ENCODE measurements at regions not wholly inside any gene's neighbourhood (a gene's known extent, or its start where the extent isn't known, plus 50 kb on each side); places are given as distances from the start of the nearest gene placed in this dataset.

DNA sequence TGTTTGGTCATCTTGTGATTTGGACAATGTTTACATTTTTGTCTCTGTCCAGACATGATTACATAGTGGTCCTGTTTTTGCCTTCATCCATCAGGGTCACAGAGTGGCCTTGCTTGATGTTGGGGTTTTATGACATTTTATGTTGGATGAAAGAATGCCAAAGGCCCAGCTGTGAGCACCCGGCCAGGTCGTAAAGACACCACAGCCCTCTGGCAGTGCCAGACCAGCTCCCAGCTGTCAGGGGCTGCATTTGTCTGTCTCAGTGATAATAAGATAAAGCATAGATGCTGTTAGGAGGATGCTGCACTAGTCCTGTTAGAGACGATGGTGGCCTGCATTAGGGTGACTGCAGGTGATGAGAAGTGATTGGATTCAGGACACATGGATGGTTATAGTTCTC is 117.5 kb downstream of the FAM174B start:
- TF ChIP-seq, protein P1, sequence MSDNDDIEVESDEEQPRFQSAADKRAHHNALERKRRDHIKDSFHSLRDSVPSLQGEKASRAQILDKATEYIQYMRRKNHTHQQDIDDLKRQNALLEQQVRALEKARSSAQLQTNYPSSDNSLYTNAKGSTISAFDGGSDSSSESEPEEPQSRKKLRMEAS (IDR thresholded peaks at IDR 0.05; ENCODE audit: low read depth, low read length): no peak
- TF ChIP-seq MYC (IDR thresholded peaks at IDR 0.05; ENCODE audit: low read depth, low read length): no peak
- TF ChIP-seq, protein P2, sequence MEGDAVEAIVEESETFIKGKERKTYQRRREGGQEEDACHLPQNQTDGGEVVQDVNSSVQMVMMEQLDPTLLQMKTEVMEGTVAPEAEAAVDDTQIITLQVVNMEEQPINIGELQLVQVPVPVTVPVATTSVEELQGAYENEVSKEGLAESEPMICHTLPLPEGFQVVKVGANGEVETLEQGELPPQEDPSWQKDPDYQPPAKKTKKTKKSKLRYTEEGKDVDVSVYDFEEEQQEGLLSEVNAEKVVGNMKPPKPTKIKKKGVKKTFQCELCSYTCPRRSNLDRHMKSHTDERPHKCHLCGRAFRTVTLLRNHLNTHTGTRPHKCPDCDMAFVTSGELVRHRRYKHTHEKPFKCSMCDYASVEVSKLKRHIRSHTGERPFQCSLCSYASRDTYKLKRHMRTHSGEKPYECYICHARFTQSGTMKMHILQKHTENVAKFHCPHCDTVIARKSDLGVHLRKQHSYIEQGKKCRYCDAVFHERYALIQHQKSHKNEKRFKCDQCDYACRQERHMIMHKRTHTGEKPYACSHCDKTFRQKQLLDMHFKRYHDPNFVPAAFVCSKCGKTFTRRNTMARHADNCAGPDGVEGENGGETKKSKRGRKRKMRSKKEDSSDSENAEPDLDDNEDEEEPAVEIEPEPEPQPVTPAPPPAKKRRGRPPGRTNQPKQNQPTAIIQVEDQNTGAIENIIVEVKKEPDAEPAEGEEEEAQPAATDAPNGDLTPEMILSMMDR (IDR thresholded peaks at IDR 0.05; ENCODE audit: low read depth, low read length): no peak
- TF ChIP-seq POLR2A (IDR thresholded peaks at IDR 0.05; ENCODE audit: extremely low read depth, insufficient read length): no peak
- H3K4me3 ChIP-seq (ENCODE audit: low read depth, low read length): no peak overlapping the region
- DNase-seq (ENCODE audit: low read depth): no peak

DNA sequence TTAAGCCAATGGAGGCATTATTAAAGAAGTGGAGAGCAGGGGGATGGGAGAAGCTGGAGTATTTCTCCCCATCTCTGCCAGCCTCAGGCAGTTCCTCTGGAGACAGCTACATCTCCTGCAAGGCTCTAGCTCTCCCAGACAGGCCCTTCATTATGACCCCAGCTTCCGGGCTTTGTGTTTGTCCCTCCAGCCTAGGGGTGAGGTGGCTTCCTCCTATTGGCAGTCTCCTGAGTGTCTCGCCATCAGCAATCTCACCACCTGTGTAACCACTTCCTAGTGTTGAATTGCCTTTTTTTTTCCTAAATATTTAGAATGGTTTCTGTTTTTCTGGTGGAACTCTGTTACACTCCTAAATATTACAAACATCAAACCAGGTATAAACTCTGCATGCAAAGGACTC is 122.3 kb downstream of the FAM174B start:
- TF ChIP-seq MYC (IDR thresholded peaks at IDR 0.05; ENCODE audit: low read depth, low read length) (no peak), POLR2A (IDR thresholded peaks at IDR 0.05; ENCODE audit: extremely low read depth, insufficient read length) (no peak)
- TF ChIP-seq, protein P2 (IDR thresholded peaks at IDR 0.05; ENCODE audit: low read depth, low read length): no peak
- TF ChIP-seq, protein P1 (IDR thresholded peaks at IDR 0.05; ENCODE audit: low read depth, low read length): no peak
- no peak overlapping the region for H3K4me3 ChIP-seq (ENCODE audit: low read depth, low read length)
- no peak for DNase-seq (ENCODE audit: low read depth)

DNA sequence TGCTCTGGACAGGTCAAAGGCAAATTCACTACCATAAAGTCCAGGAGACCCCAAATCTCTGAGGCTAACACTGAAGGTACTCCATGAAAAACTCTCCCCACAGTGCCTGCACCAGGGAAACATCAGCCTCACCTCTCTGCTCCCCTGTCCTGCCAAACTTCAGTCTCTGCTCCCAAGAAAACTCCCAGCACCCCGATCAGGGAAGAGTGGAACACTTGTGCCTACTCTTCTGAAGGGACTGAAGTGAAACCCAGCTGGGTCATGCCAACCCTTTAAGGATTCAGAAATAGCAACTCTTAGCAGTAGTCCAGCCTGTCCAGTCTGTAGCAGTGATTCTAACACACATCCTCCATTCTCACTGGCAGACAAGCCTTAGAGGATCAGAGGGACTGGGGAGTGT is 124.2 kb downstream of the FAM174B start:
- DNase-seq (ENCODE audit: low read depth): no peak
- no peak for TF ChIP-seq MYC (IDR thresholded peaks at IDR 0.05; ENCODE audit: low read depth, low read length)
- no peak for TF ChIP-seq POLR2A (IDR thresholded peaks at IDR 0.05; ENCODE audit: extremely low read depth, insufficient read length)
- TF ChIP-seq, protein P2 (IDR thresholded peaks at IDR 0.05; ENCODE audit: low read depth, low read length): no peak
- TF ChIP-seq, protein P1 (IDR thresholded peaks at IDR 0.05; ENCODE audit: low read depth, low read length): no peak
- no peak overlapping the region for H3K4me3 ChIP-seq (ENCODE audit: low read depth, low read length)

DNA sequence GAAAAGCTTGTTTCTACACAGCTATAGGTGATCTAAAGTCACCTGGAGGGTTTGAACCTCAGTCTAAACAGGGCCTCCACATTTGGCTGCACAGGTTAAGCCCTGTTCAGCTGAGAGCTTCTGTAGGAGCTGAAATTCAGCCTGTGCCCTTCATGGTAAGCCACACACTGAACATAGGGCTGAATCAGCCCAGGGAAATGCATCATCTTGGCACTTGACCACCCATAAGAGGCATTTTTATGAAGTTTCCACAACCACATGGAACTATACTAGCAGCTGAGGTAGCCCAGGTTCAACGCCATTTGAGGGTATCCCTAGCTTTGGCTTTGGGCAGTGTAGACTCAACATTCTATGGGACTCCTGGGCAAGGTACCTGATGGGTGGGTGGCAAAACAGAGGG is 126.8 kb downstream of the FAM174B start:
- no peak for DNase-seq (ENCODE audit: low read depth)
- TF ChIP-seq, protein P1 (IDR thresholded peaks at IDR 0.05; ENCODE audit: low read depth, low read length): no peak
- no peak for TF ChIP-seq MYC (IDR thresholded peaks at IDR 0.05; ENCODE audit: low read depth, low read length)
- TF ChIP-seq, protein P2 (IDR thresholded peaks at IDR 0.05; ENCODE audit: low read depth, low read length): no peak
- no peak for TF ChIP-seq POLR2A (IDR thresholded peaks at IDR 0.05; ENCODE audit: extremely low read depth, insufficient read length)
- H3K4me3 ChIP-seq (ENCODE audit: low read depth, low read length): no peak overlapping the region

DNA sequence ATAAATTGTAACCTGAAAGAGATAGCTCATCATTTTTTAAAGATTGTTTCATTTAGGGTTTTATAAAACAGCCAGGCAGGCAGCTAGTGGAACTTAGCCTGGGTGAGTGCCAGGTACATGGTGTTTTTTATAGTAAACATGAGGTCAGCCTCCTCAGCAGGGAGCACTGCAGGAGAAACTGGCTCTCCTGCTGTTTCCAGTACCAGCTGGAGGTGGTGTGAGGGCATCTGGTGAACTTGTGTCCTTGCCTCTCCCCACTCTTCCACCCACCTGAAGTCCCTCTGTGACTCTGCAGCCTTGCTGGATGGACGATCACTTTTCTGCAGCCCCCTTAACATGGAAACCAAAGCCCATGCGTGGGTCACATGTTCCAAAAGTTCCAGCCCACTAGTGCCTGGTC is 128.4 kb downstream of the FAM174B start:
- TF ChIP-seq, protein P2 (IDR thresholded peaks at IDR 0.05; ENCODE audit: low read depth, low read length): no peak
- no peak for TF ChIP-seq MYC (IDR thresholded peaks at IDR 0.05; ENCODE audit: low read depth, low read length)
- TF ChIP-seq POLR2A (IDR thresholded peaks at IDR 0.05; ENCODE audit: extremely low read depth, insufficient read length): no peak
- TF ChIP-seq, protein P1 (IDR thresholded peaks at IDR 0.05; ENCODE audit: low read depth, low read length): no peak
- DNase-seq (ENCODE audit: low read depth): no peak
- no peak overlapping the region for H3K4me3 ChIP-seq (ENCODE audit: low read depth, low read length)

Data from NB4 (cell line).